Fibroblast of mammary gland (primary cell): ENCODE measurements at regions not wholly inside any gene's neighbourhood (a gene's known extent, or its start where the extent isn't known, plus 50 kb on each side); places are given as distances from the start of the nearest gene placed in this dataset.
"Not testable (repeated sequence)": the region's sequence is repeated elsewhere in the genome, so short reads cannot be mapped to it uniquely, and the experiment has no call there.

Experiments
- DNase-seq: peaks from one replicate; pipeline ENCODE4 v3.0.0-alpha.2; 2010; ENCODE audit warnings: low read depth
- H3K4me3 ChIP-seq: 2 replicates; pipeline ENCODE4 v1.5.1; 2011; ENCODE audit warnings: low read depth, mild to moderate bottlenecking, low read length, moderate library complexity; ENCODE audit not compliant: control insufficient read depth
- CTCF ChIP-seq: conservative IDR thresholded peaks from 2 replicates; pipeline ENCODE4 v1.5.1; 2011; ENCODE audit warnings: low read depth, low read length, inconsistent platforms; ENCODE audit not compliant: control insufficient read depth, insufficient read depth

GRCh38 chr19:22502766-22503165 is 80.6 kb upstream of the ZNF98 start:
- H3K4me3 ChIP-seq: no peak overlapping the region
- no peak for TF ChIP-seq CTCF
- DNase-seq: no peak

GRCh38 chr19:22498831-22499430 is 76.8 kb upstream of the ZNF98 start:
- DNase-seq, H3K4me3 ChIP-seq: not testable (repeated sequence)

- H3K4me3 ChIP-seq: no peak overlapping the region
- TF ChIP-seq CTCF: no peak
- DNase-seq: no peak
These were observed 69.6 kb upstream of the ZNF98 start for GRCh38 chr19:22491746-22492145.

- not testable (repeated sequence) for H3K4me3 ChIP-seq, DNase-seq
These were observed 61.4 kb upstream of the ZNF98 start for GRCh38 chr19:22483514-22483913.

- DNase-seq: no peak
- TF ChIP-seq CTCF: no peak
- no peak overlapping the region for H3K4me3 ChIP-seq
These were observed 50.1 kb upstream of the ZNF98 start for GRCh38 chr19:22472180-22472637.
